ENCODE measurements at regions not wholly inside any gene's neighbourhood (a gene's known extent, or its start where the extent isn't known, plus 50 kb on each side); places are given as distances from the start of the nearest gene placed in this dataset.
A peak's percentile ranks its signal among the peaks of the same experiment; 100 is the strongest.

GRCh38 chr20:17858450-17859001, 110.1 kb downstream of the SNX5 start:
- DNase-seq (ENCODE audit: low read depth in 2 of 2), result no peak

GRCh38 chr20:17857639-17858449, 110.8 kb downstream of the SNX5 start:
- no peak for DNase-seq (ENCODE audit: low read depth in 2 of 2)

- DNase-seq (ENCODE audit: low read depth in 2 of 2), result no peak
These were observed 111.6 kb downstream of the SNX5 start for GRCh38 chr20:17856837-17857605.

DNA sequence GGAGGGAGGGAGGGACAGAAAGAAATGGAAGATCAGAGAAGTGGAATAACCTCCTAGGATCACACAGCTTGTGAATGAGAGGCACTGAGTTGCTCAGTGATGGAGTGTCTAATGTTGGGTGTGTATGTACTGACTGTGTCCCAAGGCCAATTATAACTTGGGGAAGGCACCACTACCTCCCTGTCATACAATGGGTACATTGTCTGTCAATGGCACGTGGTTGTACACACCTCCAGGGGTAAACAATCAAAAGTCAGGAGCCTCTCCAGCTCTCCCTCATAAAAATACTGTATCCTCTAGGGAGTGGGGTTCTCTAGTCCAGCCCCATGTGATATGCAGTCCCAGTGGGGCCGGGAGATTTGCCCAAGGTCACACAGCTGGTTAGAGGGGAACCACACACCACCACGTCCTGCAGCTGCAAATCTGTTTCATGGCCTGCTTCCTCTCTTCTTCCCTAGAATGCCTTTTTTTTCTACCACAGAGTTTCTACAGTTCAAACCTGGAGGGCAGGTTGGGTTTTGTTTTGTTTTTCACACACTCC, 112.5 kb downstream of the SNX5 start:
- DNase-seq (ENCODE audit: low read depth in 2 of 2), result no peak

DNA sequence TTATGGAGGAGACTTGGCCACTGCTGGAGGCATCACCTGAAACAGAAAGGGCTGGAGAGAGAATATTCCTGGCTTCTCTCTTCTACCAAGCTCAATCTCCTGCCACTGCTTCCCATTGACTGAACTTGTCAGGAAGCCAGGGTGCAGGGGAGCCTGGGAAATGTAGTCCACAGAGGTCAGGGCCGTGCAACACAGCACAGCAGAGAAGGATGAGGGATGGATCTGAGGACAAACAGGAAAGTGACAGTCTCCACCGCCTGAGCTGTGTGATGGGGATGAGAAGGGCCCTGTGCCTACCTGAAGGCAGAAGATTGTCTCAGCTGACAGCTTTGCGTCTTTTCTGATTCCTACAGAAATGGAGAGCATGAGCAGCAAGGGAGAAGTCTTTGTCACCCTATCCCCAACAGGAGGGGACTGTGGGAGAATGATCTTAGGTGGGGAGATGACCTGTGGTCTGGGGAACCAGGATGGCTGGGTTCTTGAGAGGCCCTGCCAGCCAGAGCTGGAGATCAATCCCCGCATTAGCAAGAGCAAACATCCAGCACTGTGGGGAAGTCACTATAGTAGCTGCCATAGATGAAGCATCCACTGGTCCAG, 114.2 kb downstream of the SNX5 start:
- no peak for DNase-seq (ENCODE audit: low read depth in 2 of 2)

DNA sequence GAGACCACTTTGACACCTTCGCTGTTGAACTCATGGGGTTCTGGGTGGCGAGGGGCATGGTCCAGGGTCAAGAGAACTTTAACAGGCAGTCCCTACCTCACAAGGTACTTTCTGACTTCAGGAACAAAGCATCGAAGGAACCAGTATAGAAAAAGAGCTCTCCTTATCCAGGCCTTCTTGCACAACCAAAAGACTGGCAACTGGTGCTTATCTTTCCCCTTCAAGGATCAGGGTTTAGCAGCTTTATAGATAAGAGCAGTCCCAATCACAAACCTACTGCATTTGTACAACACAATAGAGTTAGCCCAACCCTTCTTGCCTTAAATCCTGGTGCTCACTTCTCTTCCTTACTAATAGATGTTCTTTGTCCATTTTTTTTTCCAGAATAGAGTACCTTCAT, 116.3 kb downstream of the SNX5 start:
- DNase-seq (ENCODE audit: low read depth in 2 of 2), result no peak

DNA sequence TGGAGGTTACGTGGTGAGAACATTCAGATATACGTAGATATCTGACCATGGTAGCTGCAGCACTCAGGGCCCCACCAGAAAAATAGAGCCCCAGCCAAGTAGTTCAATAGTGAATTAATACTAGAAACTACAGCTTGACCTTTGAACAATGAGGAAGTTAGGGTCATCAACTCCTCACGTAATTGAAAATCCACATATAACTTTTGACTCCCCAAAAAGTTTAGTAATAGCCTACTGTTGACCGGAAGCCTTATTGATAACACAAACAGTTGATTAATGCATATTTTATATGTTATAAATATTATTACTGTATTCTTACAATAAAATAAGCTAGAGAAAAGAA, 117.9 kb downstream of the SNX5 start:
- DNase-seq (ENCODE audit: low read depth in 2 of 2), result no peak

GRCh38 chr20:17849901-17850683, 118.5 kb downstream of the SNX5 start:
- DNase-seq (ENCODE audit: low read depth in 2 of 2), result no peak

DNA sequence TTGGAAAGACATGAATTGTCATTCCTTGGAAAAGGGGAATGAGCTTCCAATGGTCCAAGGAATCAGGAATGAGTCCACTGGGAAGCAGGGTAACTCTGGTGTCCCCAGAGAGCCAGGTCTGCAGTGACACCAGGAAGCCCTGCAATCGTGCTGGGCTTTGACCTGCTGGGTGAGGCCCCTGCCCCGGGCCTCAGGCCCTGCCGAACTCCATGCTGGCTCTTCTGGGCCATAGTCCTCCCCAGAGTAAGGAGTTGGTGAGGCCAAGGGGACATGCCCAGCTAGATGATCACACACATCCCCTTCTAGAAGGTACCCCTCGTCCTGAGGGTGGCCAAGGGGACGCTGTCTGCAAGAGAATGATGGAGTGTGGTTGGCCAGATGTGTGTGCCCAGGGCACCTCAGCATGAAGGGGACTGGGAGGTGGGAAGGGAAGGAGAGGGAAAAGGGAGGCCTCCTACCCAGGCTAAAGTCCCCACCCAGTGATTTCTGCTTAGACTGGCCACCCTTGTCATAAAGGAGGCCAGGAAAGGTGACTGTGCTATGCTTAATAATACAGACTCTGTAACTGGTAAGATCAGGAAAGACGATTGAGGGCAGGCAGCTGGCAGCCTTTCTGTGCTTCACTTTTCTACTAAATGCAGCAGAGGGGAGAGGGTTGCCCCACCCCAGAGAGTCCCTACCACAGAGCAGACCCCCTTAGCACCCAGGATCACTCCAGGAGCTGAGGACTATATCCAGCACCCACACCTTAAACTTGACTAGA, 119.3 kb downstream of the SNX5 start:
- DNase-seq (ENCODE audit: low read depth in 2 of 2), result no peak

DNA sequence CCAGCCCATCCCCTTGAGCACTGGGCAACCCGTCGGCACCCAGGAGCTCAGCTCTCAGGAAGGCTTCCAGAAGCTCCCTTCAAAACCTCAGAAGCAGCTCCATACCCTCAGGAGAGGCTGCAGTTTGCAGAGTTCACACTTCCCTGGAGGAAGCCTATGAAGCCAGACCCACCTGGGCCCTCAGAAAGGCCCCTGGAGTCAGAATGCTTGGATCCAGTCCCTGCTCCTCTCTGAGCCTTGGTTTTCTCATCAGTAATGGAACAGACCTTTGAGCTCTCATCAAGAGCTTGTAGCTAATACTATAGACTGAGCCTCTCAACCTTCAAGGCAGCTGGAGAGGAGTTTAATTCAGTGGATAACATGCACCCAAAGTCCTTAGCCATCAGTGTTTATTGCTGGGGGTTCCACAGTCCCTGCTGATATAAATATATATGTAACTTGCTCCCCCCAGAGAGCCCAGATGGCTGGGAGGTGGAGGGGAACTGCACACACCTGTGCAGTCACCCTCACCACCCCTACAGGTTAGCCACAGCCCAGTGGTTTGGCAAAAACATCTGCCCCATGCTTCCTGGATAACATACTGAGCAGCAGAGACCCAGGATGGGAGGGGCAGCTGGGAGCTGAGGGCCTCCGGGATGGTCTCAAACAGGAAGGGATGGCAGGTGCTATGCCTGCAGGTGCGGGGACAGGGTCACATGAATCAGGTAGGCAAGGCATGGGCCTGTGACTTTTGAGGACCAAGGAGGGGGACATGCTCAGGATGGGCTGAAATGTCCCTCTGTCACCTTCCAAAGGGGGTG, 120.1 kb downstream of the SNX5 start:
- no peak for DNase-seq (ENCODE audit: low read depth in 2 of 2)

- DNase-seq (ENCODE audit: low read depth in 2 of 2), result no peak
These were observed 122.7 kb downstream of the SNX5 start for GRCh38 chr20:17845701-17846475.

GRCh38 chr20:17844549-17845298, 123.9 kb downstream of the SNX5 start:
- DNase-seq (ENCODE audit: low read depth in 2 of 2), result no peak

DNA sequence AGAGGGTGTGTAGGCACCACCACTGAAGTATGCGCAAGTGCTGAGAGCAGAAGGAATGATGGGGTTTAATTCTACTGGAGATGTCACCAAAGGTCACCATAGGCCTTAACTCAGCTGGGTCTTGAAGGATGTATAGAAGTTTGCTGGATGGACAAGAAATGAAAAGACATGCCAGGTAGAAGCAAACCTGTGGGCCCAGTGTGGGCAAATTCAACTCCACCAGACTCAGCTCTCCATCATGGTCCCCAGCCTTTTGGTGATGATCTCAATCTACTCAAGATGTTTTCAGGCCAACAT, 124.5 kb downstream of the SNX5 start:
- no peak for DNase-seq (ENCODE audit: low read depth in 2 of 2)

GRCh38 chr20:17843246-17844132, 125.1 kb downstream of the SNX5 start:
- peak; percentile 1 for DNase-seq (ENCODE audit: low read depth in 2 of 2)

GRCh38 chr20:17841751-17842215, 126.8 kb downstream of the SNX5 start:
- DNase-seq (ENCODE audit: low read depth in 2 of 2), result no peak

DNA sequence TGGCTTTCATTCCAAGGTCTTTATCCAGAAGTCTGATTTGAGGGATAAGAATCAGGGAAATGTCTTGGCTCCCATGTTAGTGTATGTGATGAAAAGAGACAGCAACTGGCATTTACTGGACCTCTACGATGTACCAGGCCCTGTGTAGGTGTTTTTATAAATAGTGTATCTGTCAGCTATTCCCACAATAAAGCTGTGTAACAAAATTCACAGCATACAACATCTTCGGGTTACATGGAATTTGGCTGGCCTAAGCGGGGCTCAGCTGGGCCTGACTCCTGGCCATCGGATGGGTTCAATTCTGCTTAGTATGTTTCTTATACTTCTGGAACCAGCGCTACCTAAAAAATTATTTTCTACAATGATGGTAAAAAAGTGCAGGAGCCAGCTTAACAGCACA, 128.2 kb downstream of the SNX5 start:
- no peak for DNase-seq (ENCODE audit: low read depth in 2 of 2)

GRCh38 chr20:17838921-17839320, 129.7 kb downstream of the SNX5 start:
- DNase-seq (ENCODE audit: low read depth in 2 of 2), result no peak

Data from stimulated activated CD8-positive, alpha-beta memory T cell treated with anti-CD3 and anti-CD28 coated beads, Interleukin-2, amount 100 ng/mL, for 1 hour (primary cell).